Endometrium (tissue), 2 donors: ENCODE measurements at regions not wholly inside any gene's neighbourhood (a gene's known extent, or its start where the extent isn't known, plus 50 kb on each side); places are given as distances from the start of the nearest gene placed in this dataset.

Source experiments
- FAIRE-seq: peaks from 2 replicates; lab custom pipeline; 2012; peaks lifted over from hg19 to GRCh38; lab: Jason Lieb, UNC
- donor health status: control.
- donor health status: control.

DNA sequence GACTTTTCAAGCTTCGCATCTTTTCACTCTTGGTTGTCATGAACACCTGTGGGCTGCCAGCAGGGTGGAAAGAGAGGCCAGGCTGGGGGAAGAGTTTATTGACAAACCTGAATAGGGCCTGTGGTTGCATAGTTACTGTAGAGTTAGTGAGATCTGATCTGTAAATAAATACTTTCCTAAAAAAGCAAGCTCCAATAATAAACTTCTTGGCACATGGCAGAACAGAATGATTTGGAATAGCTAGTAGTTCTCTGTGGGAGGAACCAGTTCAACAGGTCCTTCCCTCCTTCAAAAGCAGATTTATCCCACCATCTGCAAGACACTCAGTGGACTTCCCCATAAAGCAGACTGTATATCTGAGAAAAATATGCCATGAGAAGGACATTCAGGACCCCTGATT is 445.0 kb downstream of the HACE1 start:
- no peak for FAIRE-seq

DNA sequence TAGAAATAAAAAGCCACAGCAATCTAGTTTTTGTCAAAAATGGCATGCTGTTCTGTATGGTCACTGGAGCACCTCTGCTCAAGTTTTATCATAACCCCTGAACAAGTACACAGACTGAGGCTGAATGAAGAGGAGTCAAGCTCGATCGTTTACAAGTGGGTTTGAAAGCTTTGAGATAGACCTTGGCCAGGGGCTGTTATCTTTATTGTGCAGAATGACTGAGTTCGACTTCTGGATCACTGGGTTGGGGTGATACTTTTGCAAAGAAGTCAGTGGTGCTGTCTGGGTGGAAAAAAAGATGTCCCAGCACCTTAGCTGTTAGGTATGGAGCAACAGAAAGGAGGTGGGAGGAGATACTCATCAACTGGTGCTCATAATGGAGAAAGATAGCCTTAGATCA is 446.0 kb downstream of the HACE1 start:
- FAIRE-seq = no peak

DNA sequence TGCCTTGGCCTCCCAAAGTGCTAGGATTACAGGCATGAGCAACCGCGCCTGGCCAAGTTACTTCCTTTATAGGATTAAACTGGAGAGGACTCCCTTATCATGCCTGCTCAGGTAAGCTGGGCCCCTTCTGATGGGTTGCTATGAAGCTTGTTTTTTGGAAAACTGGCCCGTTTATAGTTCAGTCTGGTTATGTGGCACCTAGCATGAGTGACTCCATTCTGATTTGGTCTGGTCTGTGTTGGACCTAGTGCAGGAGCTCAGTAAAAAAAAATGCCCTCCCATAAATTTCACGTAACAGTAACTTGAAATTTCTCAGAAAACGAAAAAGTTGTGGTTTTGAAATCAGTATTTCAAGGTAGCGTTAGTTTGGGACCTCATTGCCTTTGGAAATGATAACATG is 448.4 kb downstream of the HACE1 start:
- FAIRE-seq = no peak

DNA sequence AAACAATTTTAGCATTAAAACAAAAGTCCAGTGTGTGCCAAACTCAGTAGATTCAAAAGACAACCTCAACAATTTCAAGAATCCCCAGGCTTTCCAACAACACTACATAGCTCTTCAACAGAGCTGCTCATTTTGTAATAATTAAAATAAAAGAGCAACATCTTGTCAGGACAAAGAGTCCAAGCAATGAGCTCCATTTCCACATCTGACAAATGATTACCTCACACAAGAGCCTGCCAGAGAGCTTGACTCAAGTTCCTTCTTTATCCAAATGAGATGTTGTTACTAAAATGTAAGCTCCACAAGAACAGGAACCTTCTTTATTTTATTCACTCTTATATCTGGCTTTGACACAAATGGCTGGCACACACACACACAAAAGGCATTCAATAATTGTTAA is 449.8 kb downstream of the HACE1 start:
- FAIRE-seq = no peak

DNA sequence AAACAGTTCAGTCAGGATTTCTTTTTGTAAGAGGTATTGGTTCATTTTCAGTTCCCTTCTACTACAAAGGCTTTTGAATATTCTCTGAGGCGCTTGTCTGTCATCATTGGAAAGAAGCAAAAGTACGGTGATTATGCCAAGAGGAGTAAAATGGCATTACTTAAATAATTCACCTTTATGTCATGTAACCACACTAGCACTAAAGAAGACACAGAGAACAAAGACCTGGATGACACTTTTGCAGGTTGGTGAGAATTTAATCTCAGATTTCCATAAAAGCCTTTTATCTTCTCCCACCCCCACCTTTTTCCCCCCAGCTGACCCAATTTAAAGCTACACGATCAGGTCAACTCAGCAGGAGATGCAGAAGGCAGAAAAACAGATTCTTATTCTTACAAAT is 451.8 kb downstream of the HACE1 start:
- FAIRE-seq = no peak

DNA sequence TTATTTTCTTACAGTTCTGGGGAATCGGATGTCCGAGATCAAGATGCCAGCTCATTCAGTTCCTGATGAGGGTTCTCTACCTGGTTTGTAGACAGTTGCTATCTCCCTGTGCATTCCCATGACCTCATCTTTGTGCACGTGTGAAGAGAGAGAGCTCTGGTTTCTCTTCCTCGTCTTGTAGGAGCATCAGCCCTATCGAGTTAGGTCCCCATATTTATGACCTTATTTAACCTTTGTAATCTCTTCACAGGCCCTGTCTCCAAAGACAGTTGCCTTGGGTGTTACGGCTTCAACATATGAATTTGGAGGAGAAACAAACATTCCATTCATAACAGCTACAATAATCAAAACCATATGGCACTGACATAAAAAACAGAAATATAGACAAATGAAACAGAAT is 455.3 kb downstream of the HACE1 start:
- no peak for FAIRE-seq

DNA sequence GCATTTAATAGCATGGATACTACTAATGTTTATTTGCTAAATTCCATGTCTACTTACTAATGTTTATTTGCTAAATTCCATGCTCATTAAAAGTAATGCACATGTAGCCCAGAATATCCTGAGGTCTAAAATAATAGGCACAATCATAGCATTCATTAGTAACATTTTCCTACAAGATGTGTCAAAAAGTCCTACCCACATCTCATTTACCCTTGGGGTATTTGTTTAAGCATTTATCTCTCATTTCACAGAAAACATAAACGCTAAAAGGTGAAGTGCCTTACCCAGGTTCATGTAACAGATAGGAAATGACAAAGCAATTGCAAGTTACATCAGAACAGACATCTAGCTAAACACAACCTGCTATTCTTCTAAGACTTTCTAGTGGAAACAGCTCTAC is 457.1 kb downstream of the HACE1 start:
- FAIRE-seq = no peak

DNA sequence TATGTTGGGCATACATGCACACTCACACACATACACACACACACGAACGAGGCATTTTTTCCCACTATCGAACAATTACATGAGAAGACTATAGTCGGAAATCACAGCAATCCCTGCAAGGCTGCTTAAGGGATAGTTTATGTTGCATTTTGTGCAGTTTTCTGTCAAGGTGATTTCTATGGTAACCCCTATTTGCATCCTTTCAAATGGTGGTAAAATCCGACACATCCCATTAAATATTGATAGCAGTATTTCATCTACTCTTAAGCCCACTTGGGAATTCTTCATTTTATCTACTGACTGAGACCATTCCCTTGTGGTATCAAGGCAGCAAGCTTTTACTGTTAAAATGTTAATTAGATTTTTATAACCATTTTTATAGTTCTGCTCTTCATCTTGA is 457.8 kb downstream of the HACE1 start:
- no peak for FAIRE-seq

DNA sequence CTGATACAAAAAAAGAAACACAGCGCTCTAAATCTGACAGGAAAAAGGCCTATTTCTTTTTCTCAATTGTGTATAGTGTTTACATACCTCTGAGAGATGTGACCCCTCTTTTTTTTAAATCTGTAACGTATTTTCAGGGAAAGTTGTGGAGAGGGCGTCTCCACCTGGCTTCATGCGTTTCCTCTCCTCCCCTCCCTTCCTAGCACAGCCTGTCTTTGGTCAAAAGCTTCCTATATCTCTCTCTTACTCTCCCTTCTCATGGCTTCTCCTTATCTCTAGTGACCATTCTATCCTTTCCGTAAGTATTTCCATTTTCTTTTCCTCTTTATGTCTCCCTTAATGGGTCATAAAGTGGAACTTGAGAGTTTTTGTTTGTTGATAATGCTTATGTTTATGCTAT is 458.9 kb downstream of the HACE1 start:
- FAIRE-seq = no peak

DNA sequence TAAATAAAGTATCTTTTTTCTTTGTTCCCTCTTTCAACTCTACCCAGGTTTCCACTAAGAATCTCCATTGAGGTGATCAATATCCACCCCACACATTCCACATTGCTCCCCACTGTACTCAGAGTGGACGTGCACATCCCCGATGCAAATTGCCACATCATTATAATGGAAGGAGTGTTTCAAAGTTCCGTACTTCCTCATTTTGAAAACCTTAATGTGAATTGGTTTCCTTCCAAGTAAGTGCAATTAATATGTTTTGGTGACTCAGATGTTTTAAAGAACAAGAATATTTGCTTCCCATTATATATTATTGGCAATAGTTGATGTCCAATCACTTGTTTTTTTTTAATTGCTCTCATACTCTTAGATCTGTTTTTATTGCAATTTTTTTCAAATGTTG is 463.6 kb downstream of the HACE1 start:
- FAIRE-seq = no peak

DNA sequence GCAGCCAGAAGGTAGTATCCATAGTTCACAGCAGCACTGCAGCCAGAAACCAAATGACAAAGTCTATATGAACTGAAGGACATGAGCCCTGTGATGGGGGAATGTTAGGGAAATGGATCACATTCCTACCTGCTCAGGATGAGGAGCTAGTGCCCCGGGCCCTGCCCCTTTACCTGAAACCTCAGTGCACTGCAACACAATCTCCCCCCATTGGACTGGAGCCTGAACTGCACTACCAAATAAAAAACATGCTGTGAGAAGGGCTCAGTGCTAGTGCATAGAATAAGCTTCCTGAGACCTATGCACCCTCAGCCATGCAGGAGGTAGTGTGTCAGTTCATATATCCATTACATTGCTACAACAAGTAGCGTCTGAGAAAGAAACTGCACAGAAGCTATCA is 477.8 kb downstream of the HACE1 start:
- no peak for FAIRE-seq

DNA sequence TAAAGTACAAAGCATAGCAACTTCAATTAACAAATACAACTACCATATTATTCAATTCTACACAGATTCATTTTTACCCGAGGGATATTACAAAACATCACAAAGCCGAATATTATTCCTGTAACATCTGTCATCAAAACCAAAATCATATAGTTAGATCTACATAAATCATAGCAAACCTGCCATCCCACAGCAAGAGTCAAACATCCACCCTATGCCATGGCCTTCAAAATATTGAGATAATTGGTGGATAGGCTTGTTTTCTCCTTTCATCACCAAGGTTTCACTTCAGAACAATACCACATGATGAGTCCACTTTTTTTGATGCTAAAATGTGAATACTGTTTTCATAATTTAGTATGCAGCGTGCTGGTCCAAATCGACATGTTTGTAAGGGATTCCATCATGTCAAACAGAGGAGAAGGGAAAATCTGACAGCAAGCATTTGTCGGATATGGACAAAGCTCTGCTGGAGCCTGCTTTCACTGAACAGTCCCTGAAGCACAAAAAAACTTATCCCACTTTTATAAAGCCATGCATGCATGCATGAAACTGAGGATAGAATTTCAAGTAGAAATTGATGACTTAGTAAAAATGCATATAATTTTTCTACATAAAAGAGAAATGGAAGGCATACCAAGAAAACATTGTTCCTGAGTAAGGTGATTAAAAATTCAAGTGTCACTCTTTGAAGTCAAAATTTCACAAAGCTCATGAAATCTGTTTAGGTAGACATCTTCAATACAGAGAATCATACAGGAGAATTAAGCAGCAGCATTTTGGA is 494.1 kb downstream of the HACE1 start:
- FAIRE-seq = no peak

DNA sequence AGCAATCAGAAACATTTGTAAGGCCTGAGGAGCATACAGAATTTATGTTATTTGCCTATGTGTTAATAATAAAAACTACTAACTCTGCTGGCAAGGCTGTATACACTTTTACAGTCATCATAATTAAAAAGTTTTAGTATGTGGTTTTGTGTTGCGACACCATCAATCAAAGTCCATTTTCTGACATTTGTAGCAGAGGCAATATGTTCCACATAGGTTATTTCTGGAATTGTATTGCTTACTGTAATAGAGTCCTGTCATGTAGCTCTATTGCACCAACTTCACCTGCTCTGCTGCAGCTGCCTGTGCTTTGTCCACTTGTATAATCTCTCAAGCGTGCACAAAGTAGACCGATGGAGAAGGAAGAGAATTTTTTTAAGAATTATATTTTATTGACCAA is 501.8 kb downstream of the HACE1 start:
- FAIRE-seq = no peak

DNA sequence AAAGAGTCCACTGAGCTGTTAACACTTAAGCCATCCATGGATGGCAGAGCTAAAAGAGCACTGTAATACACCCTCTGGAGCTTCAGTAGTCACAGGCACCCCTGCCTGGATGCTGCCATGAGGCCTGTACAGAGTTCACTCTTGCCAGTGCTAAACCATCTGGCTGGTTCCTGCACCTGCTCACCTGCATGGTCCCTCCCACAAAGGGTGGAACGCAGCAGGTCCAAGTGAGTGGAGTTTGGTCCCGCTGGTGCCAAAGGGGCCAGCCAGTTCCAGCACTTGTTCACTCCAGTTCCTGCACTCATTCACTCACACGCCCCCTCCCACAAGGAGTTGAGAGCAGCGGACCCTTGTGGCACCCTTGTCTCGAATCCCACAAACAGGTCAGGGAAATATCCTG is 503.5 kb downstream of the HACE1 start:
- no peak for FAIRE-seq

DNA sequence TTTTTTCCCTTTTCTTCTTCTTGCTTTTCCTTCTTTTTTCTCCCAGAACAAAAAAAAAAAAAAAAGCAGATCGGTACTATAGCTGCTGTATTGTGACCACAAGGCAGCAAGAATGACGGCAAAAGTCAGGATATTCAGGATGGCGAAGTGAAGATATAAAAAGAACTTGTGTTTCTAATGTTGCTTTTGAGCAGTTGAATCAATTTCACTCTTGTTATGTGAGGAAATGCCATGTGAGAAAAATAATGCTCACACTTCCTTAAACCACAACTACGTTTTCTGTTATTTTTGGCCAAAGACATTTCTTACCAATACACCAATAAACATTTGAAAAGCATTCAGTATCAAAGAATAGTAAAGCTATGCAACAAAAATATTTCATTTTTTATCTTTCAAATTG is 510.5 kb downstream of the HACE1 start:
- no peak for FAIRE-seq

DNA sequence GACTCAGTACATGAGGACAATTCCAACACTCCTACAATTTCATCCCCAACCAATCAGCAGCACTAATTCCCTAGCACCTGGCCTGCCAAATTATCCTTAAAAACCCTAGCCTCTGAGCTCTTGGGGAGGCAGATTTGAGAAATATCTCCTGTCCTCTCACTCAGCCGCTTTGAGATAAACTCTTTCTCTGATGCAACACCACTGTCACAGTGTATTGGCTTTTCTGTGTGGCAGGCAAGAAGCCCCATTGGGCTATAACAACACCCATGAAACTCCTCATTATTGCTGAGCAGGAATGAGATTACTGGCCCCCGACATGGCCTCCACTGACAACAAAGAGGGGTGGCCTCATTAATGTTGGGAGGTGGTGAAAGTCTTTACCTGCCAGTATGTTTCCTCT is 515.5 kb downstream of the HACE1 start:
- FAIRE-seq = no peak

DNA sequence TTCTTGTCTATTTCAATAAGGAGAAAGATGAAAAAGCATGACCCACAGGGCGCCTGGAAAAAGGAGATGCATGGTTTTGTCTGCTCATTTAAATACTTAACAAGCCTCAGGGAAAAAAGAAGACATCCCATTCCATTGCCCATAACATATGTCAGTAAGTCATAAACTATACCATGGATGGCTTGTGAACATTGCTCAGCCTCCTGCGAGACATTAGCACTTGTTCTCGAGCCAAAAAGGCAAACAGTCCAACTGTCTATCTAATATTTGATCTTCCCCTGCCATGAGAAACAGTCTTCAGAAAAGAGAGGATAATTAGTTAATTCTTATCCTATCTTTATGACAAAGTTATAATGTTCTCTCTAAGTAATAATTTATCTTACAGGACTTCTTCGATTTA is 527.4 kb downstream of the HACE1 start:
- FAIRE-seq = no peak

DNA sequence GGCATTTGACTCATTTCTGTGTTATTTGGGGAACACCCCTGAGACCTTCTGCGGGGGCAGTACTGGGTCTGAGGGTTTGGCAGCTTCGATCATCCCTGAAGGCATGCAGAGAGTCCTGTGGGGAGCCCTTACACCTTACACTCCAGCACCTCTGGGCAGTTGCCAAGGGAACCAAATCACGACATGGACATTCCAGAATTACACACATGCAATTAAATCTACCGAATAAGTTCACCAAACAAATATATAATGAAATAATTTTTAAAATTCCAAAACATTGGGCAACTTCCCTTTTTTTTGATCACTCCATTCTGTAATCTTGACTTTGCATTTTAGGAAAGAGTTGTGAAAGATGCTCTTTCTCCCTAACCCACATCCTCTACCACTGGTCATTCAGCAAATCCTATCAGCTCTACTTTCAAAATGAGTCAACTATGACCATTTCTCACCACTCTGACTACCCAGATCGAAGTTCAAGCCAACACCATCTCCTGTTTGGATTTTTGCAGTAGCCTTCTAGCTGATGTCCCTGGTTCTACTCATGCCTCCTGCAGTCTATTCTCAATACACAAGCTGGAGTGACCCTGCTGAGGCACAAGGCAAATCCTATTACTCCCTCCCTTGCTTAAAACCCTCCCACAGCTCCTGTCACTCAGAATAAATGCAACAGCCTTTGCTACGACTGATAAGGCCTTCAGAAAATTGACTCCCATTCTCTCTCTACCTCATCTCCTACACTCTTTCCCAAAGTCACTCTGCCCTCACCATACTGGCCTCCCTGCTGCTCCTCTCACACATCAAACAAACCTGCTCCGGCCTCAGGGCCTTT is 533.3 kb downstream of the HACE1 start:
- no peak for FAIRE-seq

DNA sequence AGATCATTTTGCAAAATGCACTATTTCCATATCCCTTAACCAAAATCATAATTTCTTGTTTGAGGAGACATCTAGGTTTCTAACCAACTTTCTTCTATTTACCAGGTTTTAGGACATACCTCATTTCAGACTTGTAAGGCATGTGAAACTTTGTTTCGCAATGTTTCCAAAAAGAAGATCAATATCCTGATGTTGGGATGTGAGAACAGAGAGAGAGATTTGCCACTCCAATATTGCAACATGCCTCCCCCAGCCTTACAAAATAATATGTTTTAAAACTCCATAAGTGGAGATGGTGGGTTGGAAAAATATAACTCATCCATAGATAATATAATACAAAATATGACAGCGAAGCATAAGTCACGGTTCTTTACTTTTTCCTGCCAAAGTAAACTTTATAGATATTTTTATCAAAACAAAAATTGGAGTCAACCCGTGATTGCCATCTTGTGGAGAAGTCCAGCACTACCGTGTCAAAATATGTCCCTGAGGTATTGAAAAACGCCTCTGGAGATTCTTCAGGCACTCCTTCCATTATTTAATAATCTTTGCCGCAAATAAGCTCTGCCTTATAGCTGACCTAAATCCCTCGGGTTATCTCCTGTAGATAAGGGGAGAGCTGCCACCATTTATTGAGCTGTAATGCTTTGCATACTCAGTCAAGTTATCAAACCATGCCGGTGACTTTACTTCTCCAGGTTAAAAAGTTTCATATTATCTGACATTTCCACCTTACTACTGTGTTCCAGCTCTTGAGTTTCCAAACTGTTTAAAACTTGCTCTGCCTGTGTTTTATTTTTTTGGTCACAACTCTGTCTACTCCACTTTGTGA is 534.2 kb downstream of the HACE1 start:
- peak; percentile 18 for FAIRE-seq

DNA sequence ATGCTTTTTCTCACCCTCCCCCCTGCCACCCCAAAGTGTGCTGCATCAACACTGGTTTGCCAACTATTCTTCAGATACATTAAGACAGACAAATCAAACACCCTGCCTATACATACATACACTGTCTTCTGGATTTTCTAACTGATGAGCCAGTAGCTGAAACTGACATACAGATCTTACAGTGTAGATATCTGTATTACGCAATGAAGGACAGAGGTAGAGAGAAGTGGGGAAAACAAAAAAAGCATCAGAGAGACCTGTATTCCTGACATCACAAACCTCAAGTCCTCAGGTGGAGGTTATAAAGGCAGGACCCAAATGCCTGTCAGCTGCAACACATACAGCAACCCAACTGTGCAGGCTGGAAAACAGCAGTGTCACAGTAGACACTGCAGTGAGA is 535.4 kb downstream of the HACE1 start:
- no peak for FAIRE-seq

DNA sequence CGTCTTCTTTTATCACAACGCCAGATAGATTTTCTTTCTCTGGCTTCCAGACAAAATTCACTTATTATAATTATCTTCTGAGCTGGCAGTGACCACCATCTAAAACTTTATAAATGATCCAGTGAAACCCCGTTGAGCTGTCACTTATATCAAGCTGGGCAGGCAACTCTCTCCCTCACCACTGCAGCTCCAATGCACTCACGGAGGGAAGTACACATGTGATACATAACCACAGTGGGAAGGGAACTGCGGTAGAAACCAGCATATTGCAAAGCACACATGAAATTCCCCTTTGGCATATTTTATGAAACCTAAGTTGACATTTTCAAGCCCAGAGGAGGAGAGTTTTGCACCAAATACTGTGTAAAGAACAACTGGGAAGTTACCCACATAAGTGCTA is 536.9 kb downstream of the HACE1 start:
- FAIRE-seq = no peak

DNA sequence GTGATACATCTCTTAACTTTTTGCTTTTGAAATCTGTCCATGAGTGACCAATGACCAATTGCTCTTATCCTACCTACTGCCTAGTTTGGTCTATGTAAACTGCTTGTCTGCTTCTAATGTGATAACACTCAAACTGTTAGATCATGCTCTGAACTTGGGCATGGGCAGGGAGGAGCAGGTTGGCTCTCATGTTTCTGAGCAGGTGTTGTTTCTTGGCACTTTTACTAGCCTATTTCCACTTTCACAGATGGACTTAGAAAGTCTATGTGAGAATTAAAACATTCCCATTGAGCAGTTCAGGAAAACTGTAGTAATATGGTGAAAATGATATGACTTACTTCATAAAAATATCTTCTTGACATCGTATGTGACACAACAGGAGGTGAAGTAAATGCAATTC is 538.4 kb downstream of the HACE1 start:
- no peak for FAIRE-seq

DNA sequence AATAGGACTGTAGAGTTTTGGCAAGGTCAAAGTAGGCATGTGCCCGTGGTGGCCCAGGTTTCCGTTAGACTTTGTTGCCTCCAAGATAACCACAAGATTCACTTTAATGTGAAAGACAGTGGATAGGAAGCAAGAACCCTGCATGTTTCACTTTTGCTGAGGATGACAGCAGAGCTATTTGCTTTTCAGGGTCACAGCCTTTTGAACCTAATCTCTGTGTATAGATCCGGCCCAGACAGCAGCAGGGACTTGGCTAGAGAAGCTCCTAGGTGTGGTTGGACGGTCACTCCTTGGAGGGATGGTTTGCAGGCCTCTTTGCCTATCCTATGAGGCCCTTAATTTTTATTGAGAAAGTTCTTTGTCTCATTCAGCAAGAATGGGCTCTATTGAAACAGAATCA is 538.8 kb downstream of the HACE1 start:
- FAIRE-seq = no peak
